ENCODE measurements at regions not wholly inside any gene's neighbourhood (a gene's known extent, or its start where the extent isn't known, plus 50 kb on each side); places are given as distances from the start of the nearest gene placed in this dataset.

DNA sequence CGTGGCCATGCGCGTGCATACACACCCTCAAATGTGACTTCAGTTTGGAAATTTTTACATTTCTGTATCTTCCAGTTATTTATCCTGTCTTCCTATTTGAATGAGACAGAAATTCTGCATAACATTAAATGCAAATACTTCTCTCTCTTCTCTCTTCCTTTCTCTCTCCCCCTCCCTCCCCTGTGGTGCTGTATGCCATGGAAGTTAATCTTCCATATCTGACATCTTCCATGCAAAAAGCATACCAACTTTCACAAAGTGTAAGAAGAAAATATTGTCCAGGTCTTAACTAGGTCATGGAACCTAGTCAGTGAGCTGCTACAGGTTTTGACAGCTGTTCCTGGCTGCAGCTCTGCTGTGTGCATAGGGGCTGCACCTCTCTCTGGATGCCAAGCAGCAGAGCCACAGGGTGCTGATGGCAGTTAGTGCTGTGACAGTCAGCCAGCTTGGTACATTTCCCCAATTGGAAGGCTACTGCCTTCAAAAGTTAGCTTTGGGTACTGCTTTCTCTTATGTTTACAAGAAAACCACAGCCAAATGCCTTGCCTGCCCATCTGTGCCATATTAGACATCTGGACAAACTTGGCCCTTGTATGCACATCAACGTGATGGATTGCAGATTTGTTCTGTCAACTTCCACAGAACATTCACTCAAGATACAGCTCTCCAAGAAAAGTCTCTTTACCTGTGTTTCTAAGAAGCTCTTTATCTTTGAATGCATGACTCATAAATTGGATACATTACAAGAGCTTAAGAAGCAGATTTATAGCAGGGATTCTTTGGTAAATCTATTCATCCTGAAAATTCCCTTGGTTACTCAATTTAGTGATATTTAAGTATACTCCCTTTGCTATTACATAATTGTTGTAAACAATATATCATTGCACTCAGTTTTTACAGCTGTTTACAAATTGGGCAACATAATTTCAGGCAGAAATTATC, 623.8 kb downstream of the EPHA5 start:
- TF ChIP-seq CTCF (IDR thresholded peaks at IDR 0.05) (no peak), POLR2A (IDR thresholded peaks at IDR 0.05) (no peak)
